LNCaP clone FGC (cell line): ENCODE measurements at regions not wholly inside any gene's neighbourhood (a gene's known extent, or its start where the extent isn't known, plus 50 kb on each side); places are given as distances from the start of the nearest gene placed in this dataset.

Experiments
- DNase-seq: peaks from one replicate; pipeline ENCODE4 v3.0.0-alpha.2; 2011; ENCODE audit warnings: low read depth
- H3K4me3 ChIP-seq: 2 replicates; pipeline ENCODE4 v1.5.1; 2011; ENCODE audit warnings: mild to moderate bottlenecking, low read depth, low read length, control low read depth
- CTCF ChIP-seq: IDR thresholded peaks from 2 replicates; pipeline ENCODE4 v1.5.1; 2012; ENCODE audit warnings: mild to moderate bottlenecking; ENCODE audit not compliant: control insufficient read depth, insufficient read depth; ENCODE audit errors: extremely low read depth

DNA sequence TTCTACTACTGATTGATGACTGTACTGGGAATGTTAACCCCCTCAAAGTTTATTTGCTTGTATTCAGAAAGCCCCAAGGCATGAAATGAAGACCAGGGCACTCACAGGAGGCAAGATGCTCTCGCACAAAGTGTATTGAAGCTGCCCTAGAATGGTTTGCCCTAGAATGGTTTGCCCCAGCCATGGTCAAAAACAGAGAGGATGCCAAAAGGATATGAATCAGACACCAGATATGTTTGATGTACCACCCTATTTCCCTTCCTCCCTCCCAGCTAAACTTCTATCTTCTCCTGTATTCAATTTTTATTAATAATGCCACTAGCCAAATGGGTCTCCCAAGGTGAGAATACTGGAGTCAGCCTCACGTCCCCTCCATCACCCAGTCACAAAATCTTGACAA is 101.3 kb downstream of the TMCO5A start:
- H3K4me3 ChIP-seq, result no peak overlapping the region
- DNase-seq, result no peak
- no peak for TF ChIP-seq CTCF

DNA sequence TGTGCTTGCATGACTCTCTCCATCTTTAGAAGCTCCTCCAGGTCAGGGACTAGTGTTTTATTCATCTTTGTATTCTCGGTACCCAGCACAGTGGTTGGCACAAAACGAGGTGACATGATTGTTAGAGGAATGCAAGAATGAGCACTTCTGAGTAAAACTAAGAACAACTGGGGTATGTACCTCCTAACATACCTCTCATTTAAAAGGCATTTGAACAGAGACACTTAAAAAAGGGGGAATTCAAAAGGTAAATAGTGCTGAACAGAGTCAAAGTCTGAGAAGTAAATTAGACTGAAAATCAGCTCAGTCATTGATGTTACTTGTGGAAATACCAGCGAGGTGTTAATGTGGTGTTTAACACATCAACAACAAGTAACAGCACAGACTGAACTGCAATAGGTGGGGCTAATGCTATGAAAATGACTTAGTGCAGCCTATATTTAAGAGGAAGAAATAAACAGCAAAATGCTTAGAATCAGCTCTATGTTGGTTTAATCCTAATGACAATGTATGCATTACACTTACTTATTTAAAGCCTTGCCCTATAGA is 102.4 kb downstream of the TMCO5A start:
- H3K4me3 ChIP-seq, result no peak overlapping the region
- no peak for DNase-seq
- TF ChIP-seq CTCF, result no peak

- TF ChIP-seq CTCF, result no peak
- DNase-seq, result no peak
- no peak overlapping the region for H3K4me3 ChIP-seq
These were observed 104.4 kb downstream of the TMCO5A start for GRCh38 chr15:38038659-38039442.

- no peak for DNase-seq
- no peak for TF ChIP-seq CTCF
- no peak overlapping the region for H3K4me3 ChIP-seq
These were observed 106.2 kb downstream of the TMCO5A start for GRCh38 chr15:38040615-38041014.

- TF ChIP-seq CTCF, result no peak
- no peak for DNase-seq
- H3K4me3 ChIP-seq, result no peak overlapping the region
These were observed 107.1 kb downstream of the TMCO5A start for GRCh38 chr15:38041576-38041975.

DNA sequence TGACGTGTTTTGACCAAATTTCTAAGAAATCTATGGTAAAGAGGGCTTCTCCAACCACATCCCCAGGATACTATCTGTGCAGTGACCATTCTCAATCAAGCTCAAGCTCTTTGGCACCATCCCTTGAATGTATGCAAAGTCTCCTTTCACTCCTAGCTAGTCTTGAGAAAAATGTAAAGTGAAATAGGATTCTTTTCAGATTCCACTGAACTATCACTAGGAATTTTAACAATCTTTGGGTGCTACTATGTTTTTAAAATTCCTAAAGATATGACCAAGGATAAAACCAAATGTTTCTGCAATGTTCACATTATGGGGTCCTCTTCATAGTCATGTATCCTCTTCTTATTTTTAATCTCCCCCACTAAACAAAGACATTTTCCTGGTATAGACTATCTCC is 107.8 kb downstream of the TMCO5A start:
- TF ChIP-seq CTCF, result no peak
- no peak overlapping the region for H3K4me3 ChIP-seq
- DNase-seq, result no peak
